ENCODE measurements at regions not wholly inside any gene's neighbourhood (a gene's known extent, or its start where the extent isn't known, plus 50 kb on each side); places are given as distances from the start of the nearest gene placed in this dataset.

DNA sequence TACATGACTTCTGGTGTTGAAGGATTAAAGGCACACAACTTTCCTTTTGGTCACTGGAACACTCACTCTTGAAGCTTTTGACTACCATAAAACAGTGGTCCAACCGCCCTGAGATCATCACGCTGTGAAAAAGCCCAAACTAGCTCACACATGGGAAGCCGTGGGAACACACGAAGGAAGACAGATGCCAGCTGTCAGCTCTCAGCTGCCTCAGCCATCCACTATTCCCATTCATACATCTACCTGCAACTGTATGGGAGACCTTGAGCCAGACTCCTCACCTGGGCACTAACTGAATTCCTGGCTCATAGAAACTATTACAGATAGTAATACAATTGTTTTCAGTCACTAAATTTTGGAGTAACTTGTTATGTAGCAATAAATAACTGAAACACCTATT lies 246.1 kb downstream of the MSX2 start:
- TF ChIP-seq, protein P1, sequence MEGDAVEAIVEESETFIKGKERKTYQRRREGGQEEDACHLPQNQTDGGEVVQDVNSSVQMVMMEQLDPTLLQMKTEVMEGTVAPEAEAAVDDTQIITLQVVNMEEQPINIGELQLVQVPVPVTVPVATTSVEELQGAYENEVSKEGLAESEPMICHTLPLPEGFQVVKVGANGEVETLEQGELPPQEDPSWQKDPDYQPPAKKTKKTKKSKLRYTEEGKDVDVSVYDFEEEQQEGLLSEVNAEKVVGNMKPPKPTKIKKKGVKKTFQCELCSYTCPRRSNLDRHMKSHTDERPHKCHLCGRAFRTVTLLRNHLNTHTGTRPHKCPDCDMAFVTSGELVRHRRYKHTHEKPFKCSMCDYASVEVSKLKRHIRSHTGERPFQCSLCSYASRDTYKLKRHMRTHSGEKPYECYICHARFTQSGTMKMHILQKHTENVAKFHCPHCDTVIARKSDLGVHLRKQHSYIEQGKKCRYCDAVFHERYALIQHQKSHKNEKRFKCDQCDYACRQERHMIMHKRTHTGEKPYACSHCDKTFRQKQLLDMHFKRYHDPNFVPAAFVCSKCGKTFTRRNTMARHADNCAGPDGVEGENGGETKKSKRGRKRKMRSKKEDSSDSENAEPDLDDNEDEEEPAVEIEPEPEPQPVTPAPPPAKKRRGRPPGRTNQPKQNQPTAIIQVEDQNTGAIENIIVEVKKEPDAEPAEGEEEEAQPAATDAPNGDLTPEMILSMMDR (conservative IDR thresholded peaks at IDR 0.05; ENCODE audit: low read length), result no peak
- no peak for TF ChIP-seq EZH2phosphoT487 (IDR thresholded peaks at IDR 0.05; ENCODE audit: borderline replicate concordance, low read depth, low read length)
